Epithelial cell of esophagus (primary cell): ENCODE measurements at regions not wholly inside any gene's neighbourhood (a gene's known extent, or its start where the extent isn't known, plus 50 kb on each side); places are given as distances from the start of the nearest gene placed in this dataset.

Experiments used
- DNase-seq: peaks from one replicate; pipeline ENCODE4 v3.0.0; 2010; ENCODE audit warnings: low read depth
- H3K4me3 ChIP-seq: 2 replicates; pipeline ENCODE4 v1.5.1; 2011; ENCODE audit warnings: mild to moderate bottlenecking, low read length, control low read depth
- CTCF ChIP-seq: IDR thresholded peaks from 2 replicates; pipeline ENCODE4 v1.5.1; 2011; ENCODE audit warnings: low read depth, mild to moderate bottlenecking, low read length, control low read depth, inconsistent platforms; ENCODE audit not compliant: insufficient read depth; ENCODE audit errors: missing control alignments

GRCh38 chr3:4042869-4043268 is 243.6 kb downstream of the LRRN1 start:
- H3K4me3 ChIP-seq: no peak overlapping the region
- TF ChIP-seq CTCF: no peak
- no peak for DNase-seq

- H3K4me3 ChIP-seq: no peak overlapping the region
- DNase-seq: no peak
- no peak for TF ChIP-seq CTCF
Observed at GRCh38 chr3:4043867-4044575, 244.8 kb downstream of the LRRN1 start.

GRCh38 chr3:4044619-4045018 is 245.4 kb downstream of the LRRN1 start:
- H3K4me3 ChIP-seq: no peak overlapping the region
- no peak for DNase-seq
- no peak for TF ChIP-seq CTCF

- no peak overlapping the region for H3K4me3 ChIP-seq
- DNase-seq: no peak
- TF ChIP-seq CTCF: no peak
Observed at GRCh38 chr3:4045756-4046155, 246.5 kb downstream of the LRRN1 start.

- TF ChIP-seq CTCF: no peak
- no peak for DNase-seq
- H3K4me3 ChIP-seq: no peak overlapping the region
Observed at GRCh38 chr3:4047366-4047765, 248.1 kb downstream of the LRRN1 start.

- no peak for DNase-seq
- no peak overlapping the region for H3K4me3 ChIP-seq
- TF ChIP-seq CTCF: no peak
Observed at GRCh38 chr3:4052706-4053105, 250.5 kb upstream of the SETMAR start.

- DNase-seq: no peak
- no peak overlapping the region for H3K4me3 ChIP-seq
- TF ChIP-seq CTCF: no peak
Observed at GRCh38 chr3:4053975-4054374, 249.2 kb upstream of the SETMAR start.
